Lower leg skin (tissue), 4 donors: ENCODE measurements at regions not wholly inside any gene's neighbourhood (a gene's known extent, or its start where the extent isn't known, plus 50 kb on each side); places are given as distances from the start of the nearest gene placed in this dataset.

Experiments used
- DNase-seq, 2 donors: peaks; one replicate each; pipeline ENCODE4 v3.0.0-alpha.2; 2019; ENCODE audit warnings: low spot score in 2 of 2
- H3K4me3 ChIP-seq: fragments of 200-600 bp; sonication (generic); 2 replicates; pipeline ENCODE4 v1.5.1; 2017; ENCODE audit warnings: mild to moderate bottlenecking, low read depth; ENCODE audit not compliant: poor library complexity, severe bottlenecking
- POLR2A ChIP-seq, 2 donors: fragments of 450-650 bp; IDR thresholded peaks; one replicate each; pipeline ENCODE4 v1.6.1; 2016 to 2017; ENCODE audit warnings: antibody characterized with exemption in 2 of 2, mild to moderate bottlenecking in 1 of 2, moderate library complexity in 1 of 2
- WGBS, 2 donors: methylation state at CpG; one replicate each; pipeline ENCODE4 v1.1.5; 2018; 5-methylcytosine and 5-hydroxymethylcytosine counted together
- intact Hi-C: fragments of 100-400 bp; cut with DNase I; formaldehyde crosslinking; loops from one replicate; pipeline ENCODE4 v1.15.0; 2023; ENCODE audit warnings: low total_unique reads
- TF ChIP-seq, protein P1 (sequence below), 3 donors: fragments of 450-650 bp; IDR thresholded peaks; one replicate each; pipeline ENCODE4 v1.5.1; 2016; ENCODE audit warnings: antibody characterized with exemption in 3 of 3, mild to moderate bottlenecking in 3 of 3, moderate library complexity in 2 of 3

DNA sequence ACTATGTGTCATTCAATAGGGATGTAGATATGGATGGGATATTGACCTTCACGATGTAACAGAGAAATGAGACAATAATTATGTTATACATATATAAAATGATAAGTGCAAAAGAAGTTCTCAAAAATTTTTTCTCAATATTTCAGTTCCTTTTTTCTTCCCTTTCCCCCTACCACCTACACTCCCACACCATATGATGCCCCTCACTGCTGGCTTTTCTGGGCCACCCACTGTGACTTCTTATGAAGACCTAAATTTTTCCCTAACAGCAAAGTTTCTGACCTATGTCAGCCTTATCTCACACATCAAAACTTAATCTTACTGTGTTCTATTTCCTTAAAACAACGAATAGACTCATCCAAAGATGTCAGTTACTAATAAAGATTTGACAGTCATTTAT is 89.9 kb upstream of the MYLIP start:
- TF ChIP-seq POLR2A (IDR thresholded peaks at IDR 0.05): no peak
- TF ChIP-seq, protein P1, sequence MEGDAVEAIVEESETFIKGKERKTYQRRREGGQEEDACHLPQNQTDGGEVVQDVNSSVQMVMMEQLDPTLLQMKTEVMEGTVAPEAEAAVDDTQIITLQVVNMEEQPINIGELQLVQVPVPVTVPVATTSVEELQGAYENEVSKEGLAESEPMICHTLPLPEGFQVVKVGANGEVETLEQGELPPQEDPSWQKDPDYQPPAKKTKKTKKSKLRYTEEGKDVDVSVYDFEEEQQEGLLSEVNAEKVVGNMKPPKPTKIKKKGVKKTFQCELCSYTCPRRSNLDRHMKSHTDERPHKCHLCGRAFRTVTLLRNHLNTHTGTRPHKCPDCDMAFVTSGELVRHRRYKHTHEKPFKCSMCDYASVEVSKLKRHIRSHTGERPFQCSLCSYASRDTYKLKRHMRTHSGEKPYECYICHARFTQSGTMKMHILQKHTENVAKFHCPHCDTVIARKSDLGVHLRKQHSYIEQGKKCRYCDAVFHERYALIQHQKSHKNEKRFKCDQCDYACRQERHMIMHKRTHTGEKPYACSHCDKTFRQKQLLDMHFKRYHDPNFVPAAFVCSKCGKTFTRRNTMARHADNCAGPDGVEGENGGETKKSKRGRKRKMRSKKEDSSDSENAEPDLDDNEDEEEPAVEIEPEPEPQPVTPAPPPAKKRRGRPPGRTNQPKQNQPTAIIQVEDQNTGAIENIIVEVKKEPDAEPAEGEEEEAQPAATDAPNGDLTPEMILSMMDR (IDR thresholded peaks at IDR 0.05): no peak
- no peak overlapping the region for H3K4me3 ChIP-seq
- WGBS, 2 donors: 65 to 74% methylated on average over 2 of the region's 2 CpGs
- no peak for DNase-seq
- intact Hi-C loops: no loop called here

DNA sequence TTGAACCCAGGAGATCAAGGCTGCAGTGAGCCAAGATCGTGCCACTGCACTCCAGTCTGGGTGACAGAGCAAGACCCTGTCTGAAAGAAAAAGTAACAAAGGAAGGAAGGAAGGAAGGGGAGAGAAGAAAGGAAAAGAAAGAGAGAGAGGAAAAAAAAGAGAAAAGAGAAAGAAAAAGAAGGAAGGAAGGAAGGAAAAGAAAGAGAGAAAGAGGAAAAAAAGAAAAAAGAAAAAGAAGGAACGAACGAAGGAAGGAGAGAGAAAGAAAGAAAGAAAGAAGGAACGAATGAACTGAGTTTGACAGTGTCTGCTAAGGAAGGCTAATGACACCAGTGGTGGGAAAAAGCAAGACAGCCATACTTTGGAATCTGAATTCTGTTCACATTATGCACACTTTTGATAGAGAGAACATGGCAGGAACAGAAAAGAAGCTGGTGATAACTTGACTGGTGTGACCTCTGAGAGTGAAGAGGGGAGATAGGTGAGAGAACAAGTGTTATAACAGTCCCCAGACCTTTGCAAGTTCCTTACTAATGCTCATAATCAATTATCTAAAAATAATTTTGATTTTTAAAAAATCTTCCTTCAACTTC is 93.3 kb upstream of the MYLIP start:
- intact Hi-C loops: no loop called here
- H3K4me3 ChIP-seq: no peak overlapping the region
- 86 to 89% methylated on average over 4 of the region's 4 CpGs for WGBS, 2 donors
- TF ChIP-seq, protein P1 (IDR thresholded peaks at IDR 0.05): no peak
- no peak for TF ChIP-seq POLR2A (IDR thresholded peaks at IDR 0.05)
- DNase-seq: no peak

DNA sequence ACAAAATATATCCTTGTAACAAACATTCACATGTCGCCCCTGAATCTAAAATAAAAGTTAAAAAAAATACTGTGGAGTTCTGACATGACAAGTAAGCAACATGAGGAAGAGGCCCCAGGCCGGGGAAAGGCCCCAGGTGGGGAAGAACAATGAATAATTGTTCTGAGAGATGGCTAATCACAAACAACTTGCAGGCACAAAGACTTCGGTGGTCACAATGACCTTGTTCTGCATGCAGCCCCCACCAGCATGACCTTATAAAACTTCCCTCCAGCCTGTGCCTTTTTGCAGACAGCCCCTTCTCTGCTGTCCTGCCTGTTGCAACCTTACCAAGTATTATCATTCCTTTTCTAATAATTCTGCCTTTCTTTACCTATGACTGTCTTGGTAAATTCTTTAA is 95.7 kb upstream of the MYLIP start:
- intact Hi-C loops: no loop called here
- TF ChIP-seq, protein P1 (IDR thresholded peaks at IDR 0.05): no peak
- no peak for TF ChIP-seq POLR2A (IDR thresholded peaks at IDR 0.05)
- DNase-seq: no peak
- 57 to 81% methylated on average over 3 of the region's 3 CpGs for WGBS, 2 donors
- H3K4me3 ChIP-seq: no peak overlapping the region

DNA sequence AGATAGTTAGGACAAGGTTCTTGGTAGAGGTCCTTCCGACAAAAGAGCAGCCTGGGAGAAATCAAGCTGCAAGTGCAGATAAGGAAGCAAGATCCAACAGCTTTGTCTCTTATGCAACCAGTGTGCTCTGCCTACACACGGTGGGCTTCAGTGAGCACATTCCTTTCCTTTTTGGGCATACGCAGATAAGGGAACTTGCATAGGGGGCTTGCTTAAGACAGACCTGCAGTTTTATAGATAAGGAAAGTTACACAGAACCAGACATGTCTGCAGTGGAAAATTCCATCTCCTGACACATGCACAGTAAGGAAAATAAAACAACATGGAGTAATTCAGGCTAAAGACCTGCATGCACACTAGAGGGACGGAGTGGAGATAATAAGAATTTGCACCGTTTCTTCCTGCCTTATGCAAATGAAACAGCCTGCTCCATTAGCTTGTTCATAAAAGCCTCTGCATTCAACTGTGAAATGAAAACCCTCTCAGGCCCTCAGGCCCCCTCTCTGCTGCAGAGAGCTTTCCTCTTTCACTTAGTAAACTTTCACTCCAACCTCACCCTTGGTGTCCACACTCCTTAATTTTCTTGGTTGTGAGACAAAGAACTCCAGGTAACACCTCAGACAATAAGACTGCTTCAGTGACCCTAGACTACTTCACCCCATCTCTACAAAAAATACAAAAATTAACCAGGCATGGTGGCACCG is 97.5 kb upstream of the MYLIP start:
- DNase-seq: no peak
- TF ChIP-seq POLR2A (IDR thresholded peaks at IDR 0.05): no peak
- TF ChIP-seq, protein P1 (IDR thresholded peaks at IDR 0.05): no peak
- 86 to 89% methylated on average over 6 of the region's 6 CpGs for whole genome bisulfite sequencing, 2 donors
- no peak overlapping the region for H3K4me3 ChIP-seq
- intact Hi-C loops: no loop called here

DNA sequence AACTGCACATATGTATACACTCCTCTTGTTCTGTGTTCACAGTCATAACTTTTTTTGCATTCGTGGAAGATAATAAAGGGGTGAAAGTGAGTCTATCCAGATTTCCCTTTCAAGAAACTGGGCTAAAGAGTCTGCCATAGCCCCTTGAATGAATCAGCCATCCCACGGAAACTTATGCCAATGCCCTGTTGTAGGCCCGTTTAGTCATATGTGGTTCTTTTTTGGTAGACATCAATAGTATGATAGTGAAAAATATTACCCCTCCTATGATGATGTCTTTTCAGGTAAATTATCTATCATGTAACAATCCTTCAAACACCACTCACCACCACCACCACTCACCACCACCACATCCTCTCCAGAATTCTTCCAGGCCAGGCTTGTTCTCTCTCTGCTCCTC is 99.9 kb upstream of the MYLIP start:
- intact Hi-C loops: no loop called here
- 86 to 88% methylated on average over 3 of the region's 3 CpGs for WGBS, 2 donors
- no peak for TF ChIP-seq POLR2A (IDR thresholded peaks at IDR 0.05)
- TF ChIP-seq, protein P1 (IDR thresholded peaks at IDR 0.05): no peak
- no peak overlapping the region for H3K4me3 ChIP-seq
- no peak for DNase-seq
